ENCODE measurements at regions not wholly inside any gene's neighbourhood (a gene's known extent, or its start where the extent isn't known, plus 50 kb on each side); places are given as distances from the start of the nearest gene placed in this dataset.

- intact Hi-C loops (cut with DNase I) = no loop called here
- Histone ChIP-seq H3K27ac (no peak overlapping the region), H3K4me3 (no peak overlapping the region), H3K27me3 (no peaks in the 10 kb centered on the region), H3K4me1 (ENCODE audit: insufficient read depth) (no peaks in the 10 kb centered on the region), H3K36me3 (no peaks in the 10 kb centered on the region), H3K9me3 (no peaks in the 10 kb centered on the region)
- WGBS, 3 donors = 87 to 92% (median 89%) methylated on average over 5 of the region's 5 CpGs
- TF ChIP-seq CTCF (IDR thresholded peaks at IDR 0.05) (no peak), POLR2A (IDR thresholded peaks at IDR 0.05) (no peak), EP300 (IDR thresholded peaks at IDR 0.05) (no peak)
- DNase-seq = no peak
Observed at GRCh38 chr1:219717536-219717935, 104.6 kb upstream of the ZC3H11B start.

GRCh38 chr1:219716611-219717114 lies 103.8 kb upstream of the ZC3H11B start:
- Histone ChIP-seq H3K27ac (no peak overlapping the region), H3K4me3 (no peak overlapping the region), H3K36me3 (no peaks in the 10 kb centered on the region), H3K4me1 (ENCODE audit: insufficient read depth) (no peaks in the 10 kb centered on the region), H3K27me3 (no peaks in the 10 kb centered on the region), H3K9me3 (no peaks in the 10 kb centered on the region)
- DNase-seq = no peak
- 92 to 98% (median 96%) methylated on average over 3 of the region's 3 CpGs for WGBS, 3 donors
- intact Hi-C loops (cut with DNase I) = no loop called here
- TF ChIP-seq EP300 (IDR thresholded peaks at IDR 0.05) = no peak
- TF ChIP-seq POLR2A (IDR thresholded peaks at IDR 0.05) = no peak
- no peak for TF ChIP-seq CTCF (IDR thresholded peaks at IDR 0.05)

GRCh38 chr1:219713981-219714381 lies 101.1 kb upstream of the ZC3H11B start:
- Histone ChIP-seq H3K9me3 (no peaks in the 10 kb centered on the region), H3K27me3 (no peaks in the 10 kb centered on the region), H3K4me1 (ENCODE audit: insufficient read depth) (no peaks in the 10 kb centered on the region), H3K27ac (no peak overlapping the region), H3K36me3 (no peaks in the 10 kb centered on the region), H3K4me3 (no peak overlapping the region)
- TF ChIP-seq POLR2A (IDR thresholded peaks at IDR 0.05) (no peak), CTCF (IDR thresholded peaks at IDR 0.05) (no peak), EP300 (IDR thresholded peaks at IDR 0.05) (no peak)
- intact Hi-C loops (cut with DNase I) = no loop called here
- 85 to 87% (median 86%) methylated on average over 4 of the region's 4 CpGs for WGBS, 3 donors
- DNase-seq = no peak

- intact Hi-C loops (cut with DNase I) = no loop called here
- Histone ChIP-seq H3K36me3 (no peaks in the 10 kb centered on the region), H3K9me3 (no peaks in the 10 kb centered on the region), H3K4me1 (ENCODE audit: insufficient read depth) (no peaks in the 10 kb centered on the region), H3K27ac (no peak overlapping the region), H3K4me3 (no peak overlapping the region), H3K27me3 (no peaks in the 10 kb centered on the region)
- TF ChIP-seq POLR2A (IDR thresholded peaks at IDR 0.05) (no peak), CTCF (IDR thresholded peaks at IDR 0.05) (no peak), EP300 (IDR thresholded peaks at IDR 0.05) (no peak)
- no peak for DNase-seq
- WGBS, 3 donors = 46 to 61% (median 46%) methylated on average over 4 of the region's 4 CpGs
Observed at GRCh38 chr1:219712506-219712905, 99.6 kb upstream of the ZC3H11B start.

Measured in ovary (tissue), 7 donors.